ENCODE measurements at regions not wholly inside any gene's neighbourhood (a gene's known extent, or its start where the extent isn't known, plus 50 kb on each side); places are given as distances from the start of the nearest gene placed in this dataset.
"Not testable (repeated sequence)": the region's sequence is repeated elsewhere in the genome, so short reads cannot be mapped to it uniquely, and the experiment has no call there.

DNA sequence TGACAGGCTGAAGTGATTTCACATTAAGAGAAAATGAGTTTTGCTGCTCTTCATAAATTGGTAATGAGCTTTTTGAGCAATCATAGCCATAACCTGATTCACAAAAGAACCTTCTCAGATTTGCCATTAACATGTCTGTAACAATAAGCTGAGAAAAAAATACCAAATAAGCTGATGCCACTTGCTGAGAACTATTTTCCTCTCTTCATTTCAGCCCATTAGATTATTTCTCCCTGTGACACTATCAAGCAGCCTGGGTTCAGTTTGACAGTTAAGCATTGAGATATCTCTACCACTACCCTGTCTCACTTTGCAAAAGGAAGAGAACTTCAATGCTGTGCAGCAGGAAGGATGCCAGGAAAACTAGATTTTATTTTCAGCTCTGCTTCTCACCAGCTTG is 673.9 kb downstream of the TRIB2 start:
- TF ChIP-seq, protein P1, sequence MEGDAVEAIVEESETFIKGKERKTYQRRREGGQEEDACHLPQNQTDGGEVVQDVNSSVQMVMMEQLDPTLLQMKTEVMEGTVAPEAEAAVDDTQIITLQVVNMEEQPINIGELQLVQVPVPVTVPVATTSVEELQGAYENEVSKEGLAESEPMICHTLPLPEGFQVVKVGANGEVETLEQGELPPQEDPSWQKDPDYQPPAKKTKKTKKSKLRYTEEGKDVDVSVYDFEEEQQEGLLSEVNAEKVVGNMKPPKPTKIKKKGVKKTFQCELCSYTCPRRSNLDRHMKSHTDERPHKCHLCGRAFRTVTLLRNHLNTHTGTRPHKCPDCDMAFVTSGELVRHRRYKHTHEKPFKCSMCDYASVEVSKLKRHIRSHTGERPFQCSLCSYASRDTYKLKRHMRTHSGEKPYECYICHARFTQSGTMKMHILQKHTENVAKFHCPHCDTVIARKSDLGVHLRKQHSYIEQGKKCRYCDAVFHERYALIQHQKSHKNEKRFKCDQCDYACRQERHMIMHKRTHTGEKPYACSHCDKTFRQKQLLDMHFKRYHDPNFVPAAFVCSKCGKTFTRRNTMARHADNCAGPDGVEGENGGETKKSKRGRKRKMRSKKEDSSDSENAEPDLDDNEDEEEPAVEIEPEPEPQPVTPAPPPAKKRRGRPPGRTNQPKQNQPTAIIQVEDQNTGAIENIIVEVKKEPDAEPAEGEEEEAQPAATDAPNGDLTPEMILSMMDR (IDR thresholded peaks at IDR 0.05; ENCODE audit: low read length, missing control alignments) = no peak
- DNase-seq (ENCODE audit: low read depth) = no peak
- H3K4me3 ChIP-seq (replicated peaks; ENCODE audit: low read depth, low read length) = no peak overlapping the region

DNA sequence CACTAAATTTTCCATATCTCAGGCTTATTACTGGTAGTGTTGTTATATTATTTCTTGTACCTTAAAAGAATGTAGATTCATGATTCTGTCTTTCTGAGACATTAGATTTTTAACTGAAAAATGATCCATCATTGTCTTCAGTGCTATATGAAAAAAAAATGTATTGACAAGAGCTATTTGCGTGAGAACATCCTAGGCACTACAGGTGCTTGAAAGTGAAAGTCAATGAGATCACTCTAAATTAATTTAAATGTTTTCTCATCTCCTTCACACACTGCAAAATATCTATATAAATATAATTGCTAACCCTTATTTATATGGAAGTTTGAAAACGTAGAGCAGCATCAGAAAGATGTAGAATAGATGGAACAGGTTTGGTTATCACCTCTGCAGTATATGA is 684.6 kb downstream of the TRIB2 start:
- TF ChIP-seq, protein P1 (IDR thresholded peaks at IDR 0.05; ENCODE audit: low read length, missing control alignments) = no peak
- no peak overlapping the region for H3K4me3 ChIP-seq (replicated peaks; ENCODE audit: low read depth, low read length)
- no peak for DNase-seq (ENCODE audit: low read depth)

DNA sequence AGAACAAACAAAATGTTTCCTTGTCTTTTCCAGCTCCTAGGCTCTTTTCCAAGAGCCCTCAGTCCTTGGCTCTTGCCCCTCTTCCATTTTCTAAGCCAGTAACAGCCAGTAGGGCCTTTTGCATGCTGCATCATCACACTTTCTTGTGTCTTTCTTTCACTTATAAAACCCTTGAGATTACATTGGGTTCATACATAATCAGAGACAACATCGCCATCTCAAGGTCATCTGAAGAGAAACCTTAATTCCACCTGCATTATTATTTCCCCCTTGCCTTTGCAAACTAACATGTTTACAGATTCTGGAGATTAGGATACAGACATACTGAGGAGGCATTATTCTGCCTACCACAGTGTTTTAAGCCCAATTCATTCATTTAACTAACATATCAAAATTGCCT is 697.3 kb downstream of the TRIB2 start:
- TF ChIP-seq, protein P1 (IDR thresholded peaks at IDR 0.05; ENCODE audit: low read length, missing control alignments) = no peak
- H3K4me3 ChIP-seq (replicated peaks; ENCODE audit: low read depth, low read length) = no peak overlapping the region
- no peak for DNase-seq (ENCODE audit: low read depth)

DNA sequence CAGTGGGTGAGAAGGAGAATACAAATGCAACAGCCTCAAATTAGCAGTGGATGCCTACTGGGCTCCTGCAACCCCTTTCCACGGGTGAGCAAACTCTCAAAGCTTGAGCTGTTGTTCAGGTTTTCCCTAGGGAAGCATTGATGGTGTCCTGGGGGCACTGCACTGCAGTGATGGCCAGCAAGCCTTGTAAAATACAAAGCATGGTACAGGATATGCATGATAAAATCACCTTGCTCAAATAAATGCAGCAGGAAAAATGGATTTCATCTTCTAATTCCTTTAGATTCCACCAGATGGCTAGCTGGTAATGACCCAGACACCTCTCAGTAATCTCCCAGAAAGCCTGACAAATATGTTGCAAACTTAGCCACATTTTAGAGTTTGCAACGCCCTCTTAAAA is 698.2 kb downstream of the TRIB2 start:
- H3K4me3 ChIP-seq (replicated peaks; ENCODE audit: low read depth, low read length) = no peak overlapping the region
- TF ChIP-seq, protein P1 (IDR thresholded peaks at IDR 0.05; ENCODE audit: low read length, missing control alignments) = no peak
- no peak for DNase-seq (ENCODE audit: low read depth)

DNA sequence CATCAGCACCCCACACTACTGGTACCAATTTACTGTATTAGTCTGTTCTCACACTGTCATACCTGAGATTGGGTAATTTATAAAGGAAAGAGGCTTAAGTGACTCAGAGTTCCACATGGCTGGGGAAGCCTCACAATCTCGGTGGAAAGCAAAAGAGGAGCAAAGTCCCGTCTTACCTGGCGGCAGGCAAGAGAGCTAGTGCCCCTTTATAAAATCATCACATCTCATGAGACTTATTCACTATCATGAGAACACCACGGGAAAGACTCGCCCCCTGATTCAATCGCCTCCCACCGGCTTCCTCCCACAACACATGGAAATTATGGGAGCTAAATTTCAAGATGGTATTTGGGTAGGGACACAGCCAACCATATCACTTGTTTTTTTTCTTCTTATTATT is 717.2 kb downstream of the TRIB2 start:
- no peak overlapping the region for H3K4me3 ChIP-seq (replicated peaks; ENCODE audit: low read depth, low read length)
- TF ChIP-seq, protein P1 (IDR thresholded peaks at IDR 0.05; ENCODE audit: low read length, missing control alignments) = no peak
- DNase-seq (ENCODE audit: low read depth) = no peak

DNA sequence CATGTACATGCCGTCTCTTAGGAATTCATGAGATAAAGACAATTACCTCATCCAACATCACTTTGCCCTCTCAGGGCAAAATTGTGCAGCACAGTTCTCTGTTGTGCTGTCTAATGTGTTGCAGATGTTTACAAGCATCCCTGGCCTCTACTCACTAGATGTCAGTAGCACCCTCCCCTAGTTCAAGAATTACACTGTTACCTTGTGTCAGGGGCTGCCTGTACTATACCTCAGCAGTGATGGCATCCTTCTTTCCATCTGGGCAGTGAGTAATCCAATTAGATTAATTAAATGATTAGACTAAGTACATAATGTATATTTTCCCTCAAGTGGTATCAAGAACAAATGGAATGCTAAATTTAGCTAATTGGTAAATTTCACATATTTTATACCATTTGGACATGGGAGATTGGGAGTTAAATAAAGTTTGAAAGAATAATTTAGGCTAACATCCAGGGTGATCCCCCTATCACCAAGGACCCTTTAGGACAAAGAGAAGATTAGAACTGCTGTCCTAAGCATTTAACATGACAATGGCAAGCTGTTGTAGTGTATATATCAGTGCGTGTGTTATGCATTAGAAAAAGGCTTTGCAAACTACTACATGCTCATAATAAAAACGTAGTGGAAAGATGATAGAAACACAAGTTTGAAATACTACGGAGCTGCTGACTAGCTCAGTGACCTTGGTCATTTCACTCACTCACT is 727.0 kb downstream of the TRIB2 start:
- not testable (repeated sequence) for H3K4me3 ChIP-seq (replicated peaks; ENCODE audit: low read depth, low read length); DNase-seq (ENCODE audit: low read depth)

DNA sequence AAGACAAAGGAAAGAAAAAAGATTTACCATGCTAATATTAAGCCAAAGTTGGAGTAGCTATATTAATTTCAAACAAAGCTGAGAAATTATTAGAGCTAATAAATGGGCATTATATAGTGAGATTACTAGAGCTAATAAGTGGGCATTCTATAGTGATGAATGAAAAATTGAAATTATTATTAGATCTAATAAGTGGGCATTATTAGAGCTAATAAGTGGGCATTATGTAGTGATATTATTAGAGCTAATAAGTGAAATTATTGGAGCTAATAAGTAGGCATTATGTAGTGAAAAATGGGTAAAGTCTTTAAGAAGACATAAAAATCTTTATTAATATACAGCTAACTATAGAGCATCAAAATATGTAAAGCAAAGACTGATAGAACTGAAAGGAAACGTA is 745.7 kb downstream of the TRIB2 start:
- no peak overlapping the region for H3K4me3 ChIP-seq (replicated peaks; ENCODE audit: low read depth, low read length)
- no peak for DNase-seq (ENCODE audit: low read depth)
- TF ChIP-seq, protein P1 (IDR thresholded peaks at IDR 0.05; ENCODE audit: low read length, missing control alignments) = no peak
